Parathyroid adenoma (tissue), 2 donors: ENCODE measurements at regions not wholly inside any gene's neighbourhood (a gene's known extent, or its start where the extent isn't known, plus 50 kb on each side); places are given as distances from the start of the nearest gene placed in this dataset.

Experiments
- H2AFZ ChIP-seq: fragments of 300-600 bp; sonication (generic); one replicate; pipeline ENCODE4 v1.7.0; 2017; ENCODE audit warnings: antibody characterized with exemption, mild to moderate bottlenecking
- H3K27ac ChIP-seq: fragments of 300-600 bp; sonication (generic); one replicate; pipeline ENCODE4 v1.7.0; 2017
- H3K27me3 ChIP-seq: fragments of 300-600 bp; sonication (generic); one replicate; pipeline ENCODE4 v1.7.0; 2017; ENCODE audit warnings: low read length; ENCODE audit not compliant: control insufficient read depth, insufficient read depth
- H3K36me3 ChIP-seq: fragments of 300-600 bp; sonication (generic); one replicate; pipeline ENCODE4 v1.7.0; 2017; ENCODE audit warnings: low read length; ENCODE audit not compliant: control insufficient read depth, insufficient read depth
- H3K4me1 ChIP-seq: fragments of 300-600 bp; sonication (generic); one replicate; pipeline ENCODE4 v1.7.0; 2017; ENCODE audit warnings: control low read depth
- H3K4me2 ChIP-seq: fragments of 300-600 bp; sonication (generic); one replicate; pipeline ENCODE4 v1.7.0; 2017; ENCODE audit warnings: low read length
- H3K4me3 ChIP-seq: fragments of 300-600 bp; sonication (generic); one replicate; pipeline ENCODE4 v1.7.0; 2017; ENCODE audit warnings: low read depth, low read length
- H3K79me2 ChIP-seq: fragments of 300-600 bp; sonication (generic); one replicate; pipeline ENCODE4 v1.7.0; 2017; ENCODE audit warnings: control low read depth
- H3K9ac ChIP-seq: fragments of 300-600 bp; sonication (generic); one replicate; pipeline ENCODE4 v1.7.0; 2017; ENCODE audit warnings: mild to moderate bottlenecking
- H3K9me3 ChIP-seq: fragments of 300-600 bp; sonication (generic); one replicate; pipeline ENCODE4 v1.7.0; 2017; ENCODE audit warnings: low read length; ENCODE audit not compliant: control insufficient read depth
- CTCF ChIP-seq: fragments of 300-600 bp; sonication (generic); IDR thresholded peaks from one replicate; pipeline ENCODE4 v1.7.0; 2017; ENCODE audit warnings: antibody characterized with exemption, mild to moderate bottlenecking
- donor health status: primary hyperparathyroidism.

- H3K9me3 ChIP-seq = no peaks in the 10 kb centered on the region
- no peak overlapping the region for H3K9ac ChIP-seq
- H3K4me2 ChIP-seq = no peak overlapping the region
- no peak overlapping the region for H3K4me3 ChIP-seq
- no peaks in the 10 kb centered on the region for H3K79me2 ChIP-seq
- H3K4me1 ChIP-seq = no peaks in the 10 kb centered on the region
- TF ChIP-seq CTCF = no peak
- no peaks in the 10 kb centered on the region for H3K36me3 ChIP-seq
- no peak overlapping the region for H3K27ac ChIP-seq
- H2AFZ ChIP-seq = no peak overlapping the region
- H3K27me3 ChIP-seq = no peaks in the 10 kb centered on the region
Observed at GRCh38 chr9:82810915-82811314, 252.0 kb downstream of the RASEF start.

- no peak overlapping the region for H3K4me2 ChIP-seq
- no peaks in the 10 kb centered on the region for H3K36me3 ChIP-seq
- TF ChIP-seq CTCF = no peak
- H3K9me3 ChIP-seq = no peaks in the 10 kb centered on the region
- no peaks in the 10 kb centered on the region for H3K4me1 ChIP-seq
- H3K27ac ChIP-seq = no peak overlapping the region
- H2AFZ ChIP-seq = no peak overlapping the region
- no peaks in the 10 kb centered on the region for H3K27me3 ChIP-seq
- no peaks in the 10 kb centered on the region for H3K79me2 ChIP-seq
- no peak overlapping the region for H3K9ac ChIP-seq
- H3K4me3 ChIP-seq = no peak overlapping the region
Observed at GRCh38 chr9:82819260-82819659, 243.7 kb downstream of the RASEF start.

DNA sequence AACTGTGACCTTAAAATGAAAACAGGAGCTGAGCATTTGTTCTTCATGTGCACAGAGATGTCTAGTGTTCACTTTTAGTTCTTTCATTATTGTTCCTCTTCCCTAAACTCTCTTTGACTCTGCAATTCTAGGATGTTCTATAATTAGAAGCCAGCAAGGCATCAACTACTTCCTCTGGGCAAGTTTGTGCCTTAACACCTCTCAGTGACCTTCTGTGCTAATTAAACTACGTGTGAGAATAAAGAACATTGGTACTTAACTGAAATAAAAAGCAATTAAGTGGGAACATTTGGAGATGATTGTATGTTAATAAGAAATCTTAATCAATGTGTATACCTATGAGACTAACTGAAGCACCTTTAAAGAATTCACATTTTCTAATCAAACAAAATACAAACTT, 242.8 kb downstream of the RASEF start:
- H3K4me3 ChIP-seq = no peak overlapping the region
- H3K9me3 ChIP-seq = no peaks in the 10 kb centered on the region
- no peak for TF ChIP-seq CTCF

GRCh38 chr9:82829818-82830217, 233.1 kb downstream of the RASEF start:
- Histone ChIP-seq H3K4me3 (no peak overlapping the region), H2AFZ (no peak overlapping the region), H3K9ac (no peak overlapping the region), H3K79me2 (no peaks in the 10 kb centered on the region), H3K36me3 (no peaks in the 10 kb centered on the region), H3K27ac (no peak overlapping the region), H3K4me1 (no peaks in the 10 kb centered on the region), H3K27me3 (no peaks in the 10 kb centered on the region), H3K4me2 (no peak overlapping the region), H3K9me3 (no peaks in the 10 kb centered on the region)
- no peak for TF ChIP-seq CTCF

More for the DNA sequence above, 242.8 kb downstream of the RASEF start:
- Histone ChIP-seq H3K4me1 (no peaks in the 10 kb centered on the region), H3K9ac (no peak overlapping the region), H3K79me2 (no peaks in the 10 kb centered on the region), H3K4me2 (no peak overlapping the region), H3K36me3 (no peaks in the 10 kb centered on the region), H3K27ac (no peak overlapping the region), H2AFZ (no peak overlapping the region), H3K27me3 (no peaks in the 10 kb centered on the region)

GRCh38 chr9:82865524-82865923, 197.4 kb downstream of the RASEF start:
- no peak overlapping the region for H3K27ac ChIP-seq
- no peaks in the 10 kb centered on the region for H3K79me2 ChIP-seq
- no peak overlapping the region for H3K4me3 ChIP-seq
- no peaks in the 10 kb centered on the region for H3K36me3 ChIP-seq
- no peaks in the 10 kb centered on the region for H3K27me3 ChIP-seq
- H3K4me1 ChIP-seq = no peaks in the 10 kb centered on the region
- no peak overlapping the region for H3K9ac ChIP-seq
- no peak overlapping the region for H2AFZ ChIP-seq
- no peak overlapping the region for H3K4me2 ChIP-seq
- no peaks in the 10 kb centered on the region for H3K9me3 ChIP-seq
- TF ChIP-seq CTCF = no peak
